HG02610 (cell line): ENCODE measurements at regions not wholly inside any gene's neighbourhood (a gene's known extent, or its start where the extent isn't known, plus 50 kb on each side); places are given as distances from the start of the nearest gene placed in this dataset.

Experiments
- ATAC-seq: cut with Tn5 transposase; IDR thresholded peaks from one replicate; pipeline ENCODE4 v1.9.1; 2021; ENCODE audit warnings: mild to moderate bottlenecking, moderate library complexity; ENCODE audit not compliant: unreplicated experiment

GRCh38 chr18:24663026-24663425 is 202.6 kb downstream of the HRH4 start:
- ATAC-seq = no peak

GRCh38 chr18:24669015-24669414 is 208.6 kb downstream of the HRH4 start:
- ATAC-seq = no peak

- ATAC-seq = no peak
Observed at GRCh38 chr18:24669502-24669901, 209.1 kb downstream of the HRH4 start.

GRCh38 chr18:24672165-24672941 is 211.9 kb downstream of the HRH4 start:
- ATAC-seq = no peak

GRCh38 chr18:24674200-24674599 is 213.8 kb downstream of the HRH4 start:
- ATAC-seq = no peak

GRCh38 chr18:24674605-24675004 is 214.2 kb downstream of the HRH4 start:
- ATAC-seq = no peak

- ATAC-seq = no peak
Observed at GRCh38 chr18:24677011-24677410, 216.6 kb downstream of the HRH4 start.

GRCh38 chr18:24678107-24678506 is 217.7 kb downstream of the HRH4 start:
- no peak for ATAC-seq

GRCh38 chr18:24678626-24679025 is 218.2 kb downstream of the HRH4 start:
- no peak for ATAC-seq

- no peak for ATAC-seq
Observed at GRCh38 chr18:24679062-24679461, 218.6 kb downstream of the HRH4 start.

- ATAC-seq = no peak
Observed at GRCh38 chr18:24683925-24684324, 223.5 kb downstream of the HRH4 start.

GRCh38 chr18:24685254-24685959 is 225.0 kb downstream of the HRH4 start:
- ATAC-seq = no peak

- ATAC-seq = no peak
Observed at GRCh38 chr18:24695168-24695567, 234.7 kb downstream of the HRH4 start.

GRCh38 chr18:24702001-24702515 is 241.6 kb downstream of the HRH4 start:
- ATAC-seq = no peak

GRCh38 chr18:24703316-24703715 is 242.9 kb downstream of the HRH4 start:
- no peak for ATAC-seq

GRCh38 chr18:24704946-24705630 is 244.7 kb downstream of the HRH4 start:
- ATAC-seq = no peak

- no peak for ATAC-seq
Observed at GRCh38 chr18:24710474-24710873, 250.0 kb downstream of the HRH4 start.

- ATAC-seq = no peak
Observed at GRCh38 chr18:24719791-24720190, 259.4 kb downstream of the HRH4 start.

GRCh38 chr18:24721388-24721787 is 261.0 kb downstream of the HRH4 start:
- no peak for ATAC-seq

GRCh38 chr18:24725644-24726415 is 265.4 kb downstream of the HRH4 start:
- no peak for ATAC-seq
